DND-41 (cell line): ENCODE measurements at regions not wholly inside any gene's neighbourhood (a gene's known extent, or its start where the extent isn't known, plus 50 kb on each side); places are given as distances from the start of the nearest gene placed in this dataset.
"Not testable (repeated sequence)": the region's sequence is repeated elsewhere in the genome, so short reads cannot be mapped to it uniquely, and the experiment has no call there.

ENCODE experiments used
- ATAC-seq: fragments of 200-7000 bp; cut with Tn5 transposase; 3 replicates; pipeline ENCODE4 v1.9.1; 2021; ENCODE audit warnings: low read depth; ENCODE audit not compliant: insufficient read depth
- DNase-seq: peaks from one replicate; pipeline ENCODE4 v3.0.0-alpha.2; 2020
- H2AFZ ChIP-seq: 2 replicates; pipeline ENCODE4 v1.6.0; 2012; ENCODE audit warnings: low read depth, low read length
- H3K27ac ChIP-seq: 2 replicates; pipeline ENCODE4 v1.5.1; 2012; ENCODE audit warnings: low read length, inconsistent platforms
- H3K27me3 ChIP-seq: fragments of 200-600 bp; sonication (generic); 2 replicates; pipeline ENCODE4 v1.6.0; 2012; ENCODE audit warnings: low read length, mild to moderate bottlenecking, inconsistent platforms; ENCODE audit not compliant: insufficient read depth, poor library complexity
- H3K36me3 ChIP-seq: 2 replicates; pipeline ENCODE4 v1.5.1; 2012; ENCODE audit warnings: low read length, inconsistent platforms; ENCODE audit not compliant: insufficient read depth
- H3K4me1 ChIP-seq: 2 replicates; pipeline ENCODE4 v1.5.1; 2012; ENCODE audit warnings: mild to moderate bottlenecking, low read length; ENCODE audit not compliant: insufficient read depth
- H3K4me2 ChIP-seq: 2 replicates; pipeline ENCODE4 v1.6.0; 2012; ENCODE audit warnings: mild to moderate bottlenecking, moderate library complexity, low read length, inconsistent platforms; ENCODE audit not compliant: insufficient read depth
- H3K4me3 ChIP-seq, 2 experiments: fragments of 200-600 bp in 1 of 2; shearing (Covaris generic) in 1 of 2; 2 replicates each; pipeline ENCODE4 v1.5.1; 2012 to 2016; ENCODE audit warnings: inconsistent platforms in 2 of 2, low read length in 2 of 2, mild to moderate bottlenecking in 2 of 2, low read depth in 1 of 2, moderate library complexity in 1 of 2
- H3K79me2 ChIP-seq: 2 replicates; pipeline ENCODE4 v1.6.0; 2012; ENCODE audit warnings: low read length, inconsistent platforms; ENCODE audit not compliant: insufficient read depth
- H3K9ac ChIP-seq: 2 replicates; pipeline ENCODE4 v1.6.0; 2012; ENCODE audit warnings: low read depth, mild to moderate bottlenecking, inconsistent platforms, low read length, moderate library complexity
- H3K9me3 ChIP-seq: 2 replicates; pipeline ENCODE4 v1.5.1; 2012; ENCODE audit warnings: low read length, moderate library complexity, mild to moderate bottlenecking, inconsistent platforms; ENCODE audit not compliant: insufficient read depth, severe bottlenecking
- H4K20me1 ChIP-seq: 2 replicates; pipeline ENCODE4 v1.6.0; 2012; ENCODE audit warnings: low read length; ENCODE audit not compliant: insufficient read depth
- CTCF ChIP-seq: IDR thresholded peaks from 2 replicates; pipeline ENCODE4 v1.5.1; 2012; ENCODE audit warnings: borderline replicate concordance, low read length, moderate library complexity, mild to moderate bottlenecking; ENCODE audit not compliant: poor library complexity, severe bottlenecking; ENCODE audit errors: extremely low read depth

GRCh38 chr14:106468869-106469268, 942.5 kb downstream of the TMEM121 start:
- H4K20me1 ChIP-seq = peaks cover 17% of the 10 kb centered on the region; the same call in 1 of the 2 replicates
- not testable (repeated sequence) for H3K27me3 ChIP-seq, H3K4me3 ChIP-seq, H3K9ac ChIP-seq, H3K4me2 ChIP-seq, H2AFZ ChIP-seq, H3K4me1 ChIP-seq, H3K9me3 ChIP-seq
- H3K27ac ChIP-seq = peak overlapping the region; percentile 25; the same call in 1 of the 2 replicates
- peak; percentile 31 for TF ChIP-seq CTCF
- H3K36me3 ChIP-seq = peaks cover 48% of the 10 kb centered on the region
- peaks cover 83% of the 10 kb centered on the region for H3K79me2 ChIP-seq
- ATAC-seq (peak; percentile 55), DNase-seq (peak; percentile 51)

GRCh38 chr14:106470028-106470427, 943.6 kb downstream of the TMEM121 start:
- peak; percentile 90 for ATAC-seq
- H3K4me1 ChIP-seq = peaks cover 15% of the 10 kb centered on the region

GRCh38 chr14:106474261-106475028, 948.1 kb downstream of the TMEM121 start:
- DNase-seq, H3K27me3 ChIP-seq, ATAC-seq, H3K4me3 ChIP-seq, H3K9me3 ChIP-seq, H3K9ac ChIP-seq, H2AFZ ChIP-seq: not testable (repeated sequence)
- H3K36me3 ChIP-seq = peaks cover 25% of the 10 kb centered on the region
- peaks cover 67% of the 10 kb centered on the region for H3K79me2 ChIP-seq
- peaks cover 16% of the 10 kb centered on the region; the same call in 1 of the 2 replicates for H4K20me1 ChIP-seq
- H3K27ac ChIP-seq = peak overlapping the region; percentile 62
- H3K4me1 ChIP-seq = peaks cover 29% of the 10 kb centered on the region
- H3K4me2 ChIP-seq = peak overlapping the region; percentile 39; the same call in 1 of the 2 replicates

More at GRCh38 chr14:106470028-106470427, 943.6 kb downstream of the TMEM121 start:
- H3K27me3 ChIP-seq, H3K4me3 ChIP-seq, H3K9me3 ChIP-seq, H2AFZ ChIP-seq, H3K4me2 ChIP-seq: not testable (repeated sequence)
- Histone ChIP-seq H4K20me1 (peaks cover 20% of the 10 kb centered on the region; the same call in 1 of the 2 replicates), H3K79me2 (peaks cover 85% of the 10 kb centered on the region), H3K9ac (peak overlapping the region; percentile 26; the same call in 1 of the 2 replicates), H3K36me3 (peaks cover 55% of the 10 kb centered on the region), H3K27ac (peak overlapping the region; percentile 57)
- peak; percentile 64 for DNase-seq

GRCh38 chr14:106475214-106475613, 948.8 kb downstream of the TMEM121 start:
- not testable (repeated sequence) for H3K9ac ChIP-seq, H2AFZ ChIP-seq, ATAC-seq, H4K20me1 ChIP-seq, H3K27me3 ChIP-seq, DNase-seq, H3K4me3 ChIP-seq, H3K9me3 ChIP-seq
- Histone ChIP-seq H3K36me3 (peaks cover 17% of the 10 kb centered on the region), H3K4me2 (peak overlapping the region; percentile 39), H3K27ac (peak overlapping the region; percentile 55), H3K79me2 (peaks cover 59% of the 10 kb centered on the region), H3K4me1 (peaks cover 27% of the 10 kb centered on the region)

- not testable (repeated sequence) for H3K4me3 ChIP-seq, H3K4me2 ChIP-seq, DNase-seq, H3K27me3 ChIP-seq, H3K9me3 ChIP-seq, H3K9ac ChIP-seq, H4K20me1 ChIP-seq, H2AFZ ChIP-seq, H3K27ac ChIP-seq
- peaks cover 39% of the 10 kb centered on the region for H3K79me2 ChIP-seq
- peaks cover 13% of the 10 kb centered on the region for H3K36me3 ChIP-seq
- peaks cover 27% of the 10 kb centered on the region for H3K4me1 ChIP-seq
- peak; percentile 34 for ATAC-seq
Observed at GRCh38 chr14:106477600-106477999, 951.2 kb downstream of the TMEM121 start.

GRCh38 chr14:106480287-106480686, 953.9 kb downstream of the TMEM121 start:
- peak overlapping the region; percentile 74; the same call in 1 of the 2 replicates for H3K27ac ChIP-seq
- H3K4me1 ChIP-seq = peaks cover 12% of the 10 kb centered on the region
- peak; percentile 77 for ATAC-seq
- not testable (repeated sequence) for H3K27me3 ChIP-seq, H3K9me3 ChIP-seq, H3K36me3 ChIP-seq, DNase-seq, H2AFZ ChIP-seq, H4K20me1 ChIP-seq
- peak overlapping the region; percentile 45; the same call in 1 of the 2 replicates for H3K4me2 ChIP-seq
- H3K9ac ChIP-seq = peak overlapping the region; percentile 41
- peaks cover 16% of the 10 kb centered on the region for H3K79me2 ChIP-seq
- H3K4me3 ChIP-seq = peak overlapping the region in 1 of 2 experiments; percentile 41; a peak in 1 of 4 replicates

GRCh38 chr14:106482213-106482612, 955.8 kb downstream of the TMEM121 start:
- not testable (repeated sequence) for H2AFZ ChIP-seq, H3K4me3 ChIP-seq, DNase-seq, H3K9ac ChIP-seq, H3K36me3 ChIP-seq, H3K27ac ChIP-seq, H4K20me1 ChIP-seq, H3K27me3 ChIP-seq, H3K79me2 ChIP-seq, ATAC-seq, H3K4me1 ChIP-seq, H3K4me2 ChIP-seq, H3K9me3 ChIP-seq
